ENCODE measurements at regions not wholly inside any gene's neighbourhood (a gene's known extent, or its start where the extent isn't known, plus 50 kb on each side); places are given as distances from the start of the nearest gene placed in this dataset.

- no peak for TF ChIP-seq CTCF (IDR thresholded peaks at IDR 0.05; ENCODE audit: low read length)
- TF ChIP-seq EZH2 (optimal IDR thresholded peaks at IDR 0.05; ENCODE audit: low read depth, low read length), result no peak
- no peak for TF ChIP-seq EZH2phosphoT487 (IDR thresholded peaks at IDR 0.05; ENCODE audit: low read length)
These were observed 1402.0 kb downstream of the BRD1 start for GRCh38 chr22:48425641-48426040.

Measured in MM.1S (cell line).